TTC549 (cell line): ENCODE measurements at regions not wholly inside any gene's neighbourhood (a gene's known extent, or its start where the extent isn't known, plus 50 kb on each side); places are given as distances from the start of the nearest gene placed in this dataset.
A peak's percentile ranks its signal among the peaks of the same experiment; 100 is the strongest.
"Not testable (repeated sequence)": the region's sequence is repeated elsewhere in the genome, so short reads cannot be mapped to it uniquely, and the experiment has no call there.

Experiments
- FAIRE-seq: peaks from 2 replicates; lab custom pipeline; 2012; peaks lifted over from hg19 to GRCh38; lab: Jason Lieb, UNC

GRCh38 chr4:18636001-18636585 lies 614.5 kb upstream of the LCORL start:
- FAIRE-seq = no peak

GRCh38 chr4:18635531-18635930 lies 614.0 kb upstream of the LCORL start:
- FAIRE-seq = no peak

GRCh38 chr4:18631586-18631985 lies 610.0 kb upstream of the LCORL start:
- FAIRE-seq = no peak

- no peak for FAIRE-seq
Observed at GRCh38 chr4:18630218-18631110, 608.9 kb upstream of the LCORL start.

- no peak for FAIRE-seq
Observed at GRCh38 chr4:18627447-18628005, 606.0 kb upstream of the LCORL start.

GRCh38 chr4:18626996-18627395 lies 605.4 kb upstream of the LCORL start:
- no peak for FAIRE-seq

GRCh38 chr4:18626366-18626765 lies 604.8 kb upstream of the LCORL start:
- FAIRE-seq = no peak

GRCh38 chr4:18621186-18621585 lies 599.6 kb upstream of the LCORL start:
- FAIRE-seq = no peak

GRCh38 chr4:18616720-18617119 lies 595.2 kb upstream of the LCORL start:
- FAIRE-seq = no peak

- FAIRE-seq = no peak
Observed at GRCh38 chr4:18611026-18611425, 589.5 kb upstream of the LCORL start.

- no peak for FAIRE-seq
Observed at GRCh38 chr4:18608908-18609533, 587.5 kb upstream of the LCORL start.

GRCh38 chr4:18602610-18603009 lies 581.1 kb upstream of the LCORL start:
- FAIRE-seq = not testable (repeated sequence)

- peak; percentile 84 for FAIRE-seq
Observed at GRCh38 chr4:18593297-18594002, 571.9 kb upstream of the LCORL start.

- no peak for FAIRE-seq
Observed at GRCh38 chr4:18582841-18583240, 561.3 kb upstream of the LCORL start.

- no peak for FAIRE-seq
Observed at GRCh38 chr4:18578307-18578706, 556.8 kb upstream of the LCORL start.

GRCh38 chr4:18572481-18572880 lies 550.9 kb upstream of the LCORL start:
- no peak for FAIRE-seq

- no peak for FAIRE-seq
Observed at GRCh38 chr4:18571301-18571761, 549.8 kb upstream of the LCORL start.

GRCh38 chr4:18570370-18570769 lies 548.8 kb upstream of the LCORL start:
- no peak for FAIRE-seq

- FAIRE-seq = no peak
Observed at GRCh38 chr4:18568600-18568999, 547.0 kb upstream of the LCORL start.

- no peak for FAIRE-seq
Observed at GRCh38 chr4:18566970-18567799, 545.6 kb upstream of the LCORL start.

GRCh38 chr4:18559492-18559891 lies 537.9 kb upstream of the LCORL start:
- no peak for FAIRE-seq
